GM13976 (cell line): ENCODE measurements at regions not wholly inside any gene's neighbourhood (a gene's known extent, or its start where the extent isn't known, plus 50 kb on each side); places are given as distances from the start of the nearest gene placed in this dataset.

Experiments used
- DNase-seq: peaks from one replicate; pipeline ENCODE4 v3.0.0; 2012; ENCODE audit warnings: low spot score
- CTCF ChIP-seq: IDR thresholded peaks from 2 replicates; pipeline ENCODE4 v1.5.1; 2012; ENCODE audit warnings: borderline replicate concordance, mild to moderate bottlenecking; ENCODE audit not compliant: insufficient read depth; ENCODE audit errors: extremely low read depth, missing control alignments, control extremely low read depth
- in situ Hi-C: fragments of 300-500 bp; cut with MboI; formaldehyde crosslinking; loops from one replicate; pipeline ENCODE4 v1.12.0; 2022; ENCODE audit warnings: low sequenced_read_pairs, mixed read lengths, inconsistent platforms; ENCODE audit not compliant: unreplicated experiment

- DNase-seq: no peak
- no peak for TF ChIP-seq CTCF
- in situ Hi-C loops: no loop called here
Measured at GRCh38 chrX:13175056-13175455, 130.6 kb upstream of the FAM9C start.

- in situ Hi-C loops: no loop called here
- DNase-seq: no peak
- no peak for TF ChIP-seq CTCF
Measured at GRCh38 chrX:13170966-13171558, 126.6 kb upstream of the FAM9C start.

- DNase-seq: no peak
- TF ChIP-seq CTCF: no peak
- in situ Hi-C loops: no loop called here
Measured at GRCh38 chrX:13169684-13170083, 125.3 kb upstream of the FAM9C start.

GRCh38 chrX:13168269-13168668 lies 123.8 kb upstream of the FAM9C start:
- no peak for TF ChIP-seq CTCF
- no peak for DNase-seq
- in situ Hi-C loops: no loop called here

GRCh38 chrX:13167481-13168231 lies 123.2 kb upstream of the FAM9C start:
- DNase-seq: peak; percentile 7
- in situ Hi-C loops: no loop called here
- TF ChIP-seq CTCF: no peak

- DNase-seq: no peak
- TF ChIP-seq CTCF: no peak
- in situ Hi-C loops: no loop called here
Measured at GRCh38 chrX:13165266-13166189, 121.1 kb upstream of the FAM9C start.
